Adrenal gland (tissue), 9 donors: ENCODE measurements at regions not wholly inside any gene's neighbourhood (a gene's known extent, or its start where the extent isn't known, plus 50 kb on each side); places are given as distances from the start of the nearest gene placed in this dataset.
A peak's percentile ranks its signal among the peaks of the same experiment; 100 is the strongest.

ENCODE experiments used
- DNase-seq, 7 donors: peaks; one replicate each; pipeline ENCODE4 v3.0.0-alpha.2; 2019 to 2020
- H3K27ac ChIP-seq, 5 donors: fragments of 200-600 bp; sonication (generic) in 4 of 5; 1 replicate in 3 of 5; 2 replicates in 2 of 5; pipeline versions ENCODE4 v1.5.1 to v1.8.0; 2016 to 2020; ENCODE audit warnings: mild to moderate bottlenecking in 1 of 5
- H3K27me3 ChIP-seq: fragments of 200-600 bp; 2 replicates; pipeline ENCODE4 v1.8.0; 2021
- H3K36me3 ChIP-seq, 2 donors: fragments of 200-600 bp; replicated peaks in 1 of 2; 1 replicate in 1 of 2; 2 replicates in 1 of 2; pipeline versions ENCODE4 v1.5.1 to v1.8.0; 2018 to 2022
- H3K4me1 ChIP-seq, 2 donors: fragments of 200-600 bp; replicated peaks in 1 of 2; 1 replicate in 1 of 2; 2 replicates in 1 of 2; pipeline versions ENCODE4 v1.5.1 to v1.8.0; 2018 to 2021
- H3K4me3 ChIP-seq, 4 donors: fragments of 200-600 bp; sonication (generic) in 3 of 4; one replicate each; pipeline ENCODE4 v1.5.1; 2016 to 2018
- H3K9me3 ChIP-seq, 3 donors: fragments of 200-600 bp; sonication (generic) in 1 of 3; replicated peaks in 1 of 3; 1 replicate in 2 of 3; 2 replicates in 1 of 3; pipeline versions ENCODE4 v1.5.1 to v1.8.0; 2016 to 2021
- CTCF ChIP-seq, 6 experiments: fragments of 450-650 bp in 4 of 6; fragments of 200-600 bp in 2 of 6; sonication (generic) in 1 of 6; IDR thresholded peaks; 1 replicate in 5 of 6; 2 replicates in 1 of 6; pipeline versions ENCODE4 v1.5.1 to v1.8.0; 2016 to 2021; ENCODE audit warnings: antibody characterized with exemption in 6 of 6, mild to moderate bottlenecking in 2 of 6, moderate library complexity in 1 of 6
- POLR2A ChIP-seq, 2 donors: fragments of 450-650 bp; IDR thresholded peaks; one replicate each; pipeline ENCODE4 v1.6.1; 2017; ENCODE audit warnings: antibody characterized with exemption in 2 of 2, mild to moderate bottlenecking in 2 of 2, moderate library complexity in 1 of 2
- WGBS, 4 donors: extraction: QIAGEN DNeasy Blood & Tissue Kit in 2 of 4; methylation state at CpG; one replicate each; pipeline versions ENCODE4 v1.1.5 to v1.1.7; 2013 to 2017; 5-methylcytosine and 5-hydroxymethylcytosine counted together
- intact Hi-C, 2 donors: fragments of 100-400 bp; cut with DNase I; formaldehyde crosslinking; loops; one replicate each; pipeline versions ENCODE4 v1.14.1 to v1.15.0; 2022 to 2023
- donor health status: healthy with polysubstance abuse.
- donor health status: Bipolar disorder and iron deficiency.
- donor health status: DM: yes; HTN: yes; CAD: no.
- donor health status: DM: no; HTN: no; CAD: no.
- donor health status: DM: no; HTN: no; CAD: no.

GRCh38 chrY:8994001-8994400 lies 343.3 kb upstream of the TSPY4 start:
- intact Hi-C loops: no loop called here
- TF ChIP-seq POLR2A (IDR thresholded peaks at IDR 0.05) (no peak), CTCF (IDR thresholded peaks at IDR 0.05) (no peak)
- 55% methylated on average over 2 of the region's 2 CpGs; no CpG with 5 or more reads in 3 of the 4 donors for WGBS, 4 donors
- no peaks in the 10 kb centered on the region for H3K27me3 ChIP-seq
- no peak overlapping the region for H3K4me3 ChIP-seq
- peak in 2 of 7 donors; percentile 1 to 52 for DNase-seq
- no peak overlapping the region for H3K27ac ChIP-seq
- no peaks in the 10 kb centered on the region for H3K36me3 ChIP-seq
- H3K4me1 ChIP-seq: no peaks in the 10 kb centered on the region
- H3K9me3 ChIP-seq: no peaks in the 10 kb centered on the region

- TF ChIP-seq POLR2A (IDR thresholded peaks at IDR 0.05) (no peak), CTCF (IDR thresholded peaks at IDR 0.05) (no peak)
- Histone ChIP-seq H3K9me3 (no peaks in the 10 kb centered on the region), H3K27ac (no peak overlapping the region), H3K4me3 (no peak overlapping the region), H3K27me3 (no peaks in the 10 kb centered on the region), H3K4me1 (no peaks in the 10 kb centered on the region), H3K36me3 (no peaks in the 10 kb centered on the region)
- intact Hi-C loops: no loop called here
- 59 to 69% methylated on average over 2 to 4 of the region's 4 CpGs; no CpG with 5 or more reads in 2 of the 4 donors for WGBS, 4 donors
- DNase-seq: peak in 1 of 7 donors; percentile 74
These were observed 336.0 kb upstream of the TSPY4 start for GRCh38 chrY:9001231-9001630.

- Histone ChIP-seq H3K27ac (no peak overlapping the region), H3K4me3 (no peak overlapping the region), H3K27me3 (no peaks in the 10 kb centered on the region), H3K9me3 (no peaks in the 10 kb centered on the region), H3K4me1 (no peaks in the 10 kb centered on the region), H3K36me3 (no peaks in the 10 kb centered on the region)
- TF ChIP-seq CTCF (IDR thresholded peaks at IDR 0.05) (no peak), POLR2A (IDR thresholded peaks at IDR 0.05) (no peak)
- intact Hi-C loops: no loop called here
- DNase-seq: peak in 1 of 7 donors; percentile 39
- 44 to 50% methylated on average over 2 of the region's 2 CpGs; no CpG with 5 or more reads in 2 of the 4 donors for WGBS, 4 donors
These were observed 333.5 kb upstream of the TSPY4 start for GRCh38 chrY:9003739-9004138.

- no peak overlapping the region for H3K4me3 ChIP-seq
- no peaks in the 10 kb centered on the region for H3K4me1 ChIP-seq
- TF ChIP-seq CTCF (IDR thresholded peaks at IDR 0.05): no peak
- TF ChIP-seq POLR2A (IDR thresholded peaks at IDR 0.05): no peak
- H3K9me3 ChIP-seq: no peaks in the 10 kb centered on the region
- WGBS, 4 donors: 66 to 80% methylated on average over 3 of the region's 3 CpGs; no CpG with 5 or more reads in 2 of the 4 donors
- intact Hi-C loops: no loop called here
- no peaks in the 10 kb centered on the region for H3K27me3 ChIP-seq
- H3K36me3 ChIP-seq: no peaks in the 10 kb centered on the region
- H3K27ac ChIP-seq: no peak overlapping the region
- DNase-seq: no peak
These were observed 328.6 kb upstream of the TSPY4 start for GRCh38 chrY:9008648-9009047.
